OCI-LY7 (cell line): ENCODE measurements at regions not wholly inside any gene's neighbourhood (a gene's known extent, or its start where the extent isn't known, plus 50 kb on each side); places are given as distances from the start of the nearest gene placed in this dataset.

ENCODE experiments used
- BruUV-seq: library from RNA; stranded (reverse); fragments of 400-500 nt; replicated peaks from 2 replicates; lab custom pipeline; 2021; lab: Mats Ljungman, UMichigan
- CTCF ChIA-PET: fragments of 300-600 bp; sonication (Branson Sonifier 250); formaldehyde crosslinking; loops from one replicate; lab custom pipeline; 2022; ENCODE audit warnings: antibody characterized with exemption; ENCODE audit not compliant: unreplicated experiment; lab: Charles Lee
- POLR2A ChIA-PET: fragments of 300-600 bp; sonication (Branson Sonifier 250); formaldehyde crosslinking; loops from one replicate; lab custom pipeline; 2022; ENCODE audit warnings: antibody characterized with exemption; lab: Charles Lee
- DNase-seq: peaks from one replicate; pipeline ENCODE4 v3.0.0-alpha.2; 2015; ENCODE audit warnings: low spot score
- H2AFZ ChIP-seq: fragments of 200-600 bp; sonication (generic), shearing (Covaris generic); 2 replicates; pipeline ENCODE4 v1.6.1; 2014; ENCODE audit warnings: mild to moderate bottlenecking, antibody characterized with exemption, low read length, moderate library complexity
- H3K27ac ChIP-seq: fragments of 200-600 bp; sonication (generic); 2 replicates; pipeline ENCODE4 v1.5.1; 2014; ENCODE audit warnings: mixed run types, low read depth, mild to moderate bottlenecking, moderate library complexity, low read length, inconsistent platforms; ENCODE audit not compliant: poor library complexity, severe bottlenecking
- H3K36me3 ChIP-seq: fragments of 200-600 bp; sonication (generic); 2 replicates; pipeline ENCODE4 v1.6.1; 2014; ENCODE audit warnings: mild to moderate bottlenecking, antibody characterized with exemption, low read length, moderate library complexity, mixed read lengths; ENCODE audit not compliant: insufficient read depth
- H3K4me1 ChIP-seq: fragments of 200-600 bp; sonication (generic); 2 replicates; pipeline ENCODE4 v1.5.1; 2014; ENCODE audit warnings: mild to moderate bottlenecking, low read length; ENCODE audit not compliant: insufficient read depth, poor library complexity, severe bottlenecking
- H3K4me2 ChIP-seq: fragments of 200-600 bp; sonication (generic); 2 replicates; pipeline ENCODE4 v1.6.1; 2014; ENCODE audit warnings: mild to moderate bottlenecking, low read length
- H3K4me3 ChIP-seq: fragments of 200-600 bp; sonication (generic); 2 replicates; pipeline ENCODE4 v1.5.1; 2014; ENCODE audit warnings: mild to moderate bottlenecking, low read depth, low read length; ENCODE audit not compliant: poor library complexity, severe bottlenecking
- H3K79me2 ChIP-seq: fragments of 200-600 bp; sonication (generic); 2 replicates; pipeline ENCODE4 v1.6.1; 2016; ENCODE audit warnings: low read depth, mild to moderate bottlenecking, low read length, moderate library complexity, mixed read lengths; ENCODE audit not compliant: insufficient read depth
- H3K9me2 ChIP-seq: fragments of 200-600 bp; sonication (generic); 2 replicates; pipeline ENCODE4 v1.6.1; 2016; ENCODE audit warnings: mild to moderate bottlenecking, low read length, mixed read lengths; ENCODE audit not compliant: insufficient read depth
- H3K9me3 ChIP-seq: fragments of 200-600 bp; sonication (generic); 2 replicates; pipeline ENCODE4 v1.6.1; 2014; ENCODE audit warnings: mild to moderate bottlenecking, mixed run types, low read length, mixed read lengths
- H4K20me1 ChIP-seq: fragments of 200-600 bp; sonication (generic); 2 replicates; pipeline ENCODE4 v1.6.1; 2014; ENCODE audit warnings: mild to moderate bottlenecking, antibody characterized with exemption, low read length, moderate library complexity, mixed read lengths; ENCODE audit not compliant: insufficient read depth
- EZH2phosphoT487 ChIP-seq: fragments of 200-600 bp; sonication (generic); IDR thresholded peaks from 2 replicates; pipeline ENCODE4 v1.6.1; 2018; ENCODE audit warnings: low read depth, borderline replicate concordance, mild to moderate bottlenecking, mixed run types, antibody characterized with exemption, low read length, moderate library complexity, mixed read lengths
- intact Hi-C: fragments of 100-400 bp; cut with micrococcal nuclease; formaldehyde crosslinking; loops from one replicate; pipeline ENCODE4 v1.10.0; 2022; ENCODE audit not compliant: unreplicated experiment
- TF ChIP-seq, protein P1 (sequence below): fragments of 200-600 bp; sonication (generic); conservative IDR thresholded peaks from 2 replicates; pipeline ENCODE4 v1.5.1; 2014; ENCODE audit warnings: mild to moderate bottlenecking, antibody characterized with exemption, low read length, moderate library complexity, mixed read lengths

DNA sequence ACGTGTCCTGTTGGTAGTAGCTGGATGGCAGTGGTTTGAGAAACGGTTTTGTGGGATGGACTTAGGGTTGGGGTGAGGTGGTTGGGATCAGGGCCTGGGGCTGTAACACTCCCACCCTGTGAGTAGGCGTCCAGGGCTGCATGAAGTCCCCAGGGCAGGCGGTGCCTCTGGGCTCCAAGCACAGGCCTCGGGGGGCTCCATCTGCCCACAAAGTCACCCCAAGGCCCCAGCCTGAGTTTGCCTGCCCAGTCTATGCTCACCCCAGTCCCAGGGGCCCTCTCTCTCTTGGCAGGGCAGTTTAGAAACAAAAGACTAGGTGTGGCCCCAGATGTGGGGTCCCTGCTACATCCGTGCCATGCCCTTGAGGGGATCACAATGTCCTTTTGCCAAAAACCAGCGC is 86.9 kb upstream of the PRR23E start:
- Histone ChIP-seq H3K4me1 (no peaks in the 10 kb centered on the region), H3K27ac (no peak overlapping the region), H3K9me3 (no peaks in the 10 kb centered on the region), H3K4me3 (no peak overlapping the region), H3K79me2 (no peaks in the 10 kb centered on the region), H3K36me3 (no peaks in the 10 kb centered on the region), H2AFZ (no peak overlapping the region), H4K20me1 (no peaks in the 10 kb centered on the region), H3K4me2 (no peak overlapping the region), H3K9me2 (no peaks in the 10 kb centered on the region)
- POLR2A ChIA-PET: no interaction called here
- intact Hi-C loops: no loop called here
- no TSS peak for BruUV-seq
- DNase-seq: no peak
- CTCF ChIA-PET: no interaction called here
- TF ChIP-seq, protein P1, sequence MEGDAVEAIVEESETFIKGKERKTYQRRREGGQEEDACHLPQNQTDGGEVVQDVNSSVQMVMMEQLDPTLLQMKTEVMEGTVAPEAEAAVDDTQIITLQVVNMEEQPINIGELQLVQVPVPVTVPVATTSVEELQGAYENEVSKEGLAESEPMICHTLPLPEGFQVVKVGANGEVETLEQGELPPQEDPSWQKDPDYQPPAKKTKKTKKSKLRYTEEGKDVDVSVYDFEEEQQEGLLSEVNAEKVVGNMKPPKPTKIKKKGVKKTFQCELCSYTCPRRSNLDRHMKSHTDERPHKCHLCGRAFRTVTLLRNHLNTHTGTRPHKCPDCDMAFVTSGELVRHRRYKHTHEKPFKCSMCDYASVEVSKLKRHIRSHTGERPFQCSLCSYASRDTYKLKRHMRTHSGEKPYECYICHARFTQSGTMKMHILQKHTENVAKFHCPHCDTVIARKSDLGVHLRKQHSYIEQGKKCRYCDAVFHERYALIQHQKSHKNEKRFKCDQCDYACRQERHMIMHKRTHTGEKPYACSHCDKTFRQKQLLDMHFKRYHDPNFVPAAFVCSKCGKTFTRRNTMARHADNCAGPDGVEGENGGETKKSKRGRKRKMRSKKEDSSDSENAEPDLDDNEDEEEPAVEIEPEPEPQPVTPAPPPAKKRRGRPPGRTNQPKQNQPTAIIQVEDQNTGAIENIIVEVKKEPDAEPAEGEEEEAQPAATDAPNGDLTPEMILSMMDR: no peak
- TF ChIP-seq EZH2phosphoT487: no peak

DNA sequence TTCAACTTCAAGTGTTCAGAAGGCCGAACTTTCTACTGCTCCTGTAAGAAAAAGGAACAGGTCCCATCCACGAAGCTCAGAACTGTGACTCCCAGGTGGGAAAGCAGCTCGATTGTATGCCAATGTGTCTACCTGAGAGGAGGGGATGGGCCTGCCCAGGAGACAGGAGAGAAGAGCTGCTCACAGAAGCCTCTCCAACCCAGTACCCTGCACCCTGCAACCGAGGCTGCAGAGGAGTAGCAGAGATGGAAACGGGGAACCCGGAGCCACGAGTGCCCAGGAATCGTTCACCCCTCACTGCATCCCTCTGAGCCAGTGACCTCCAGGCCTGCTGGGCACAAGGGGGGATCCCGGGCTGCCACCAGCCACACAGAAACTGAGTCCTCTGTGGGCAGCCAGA is 86.5 kb upstream of the PRR23E start:
- H3K4me2 ChIP-seq: no peak overlapping the region
- POLR2A ChIA-PET: no interaction called here

DNA sequence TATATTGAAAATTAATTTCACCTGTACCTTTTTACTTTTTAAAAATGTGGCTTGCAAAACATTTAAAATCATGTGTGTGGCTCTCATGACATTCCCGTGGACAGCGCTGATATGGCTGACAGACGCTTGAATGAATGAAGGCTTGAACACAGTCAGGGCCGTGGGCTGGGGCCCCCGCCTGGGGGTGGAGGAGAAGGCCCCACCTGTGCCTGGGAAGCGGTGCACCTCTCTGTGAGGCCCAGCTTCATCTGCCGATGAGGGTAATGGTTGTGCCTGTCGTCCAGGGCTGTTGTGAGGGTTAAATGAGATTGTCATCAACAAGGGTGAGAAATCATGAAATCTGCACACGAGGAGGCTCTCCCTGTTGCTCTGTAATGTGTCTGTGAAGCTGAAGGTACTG is 85.9 kb upstream of the PRR23E start:
- intact Hi-C loops: no loop called here
- TF ChIP-seq, protein P1: no peak
- no peak for TF ChIP-seq EZH2phosphoT487
- Histone ChIP-seq H4K20me1 (no peaks in the 10 kb centered on the region), H3K36me3 (no peaks in the 10 kb centered on the region), H3K27ac (no peak overlapping the region), H3K9me3 (peaks cover 5% of the 10 kb centered on the region; the same call in 1 of the 2 replicates), H3K9me2 (no peaks in the 10 kb centered on the region), H3K4me3 (no peak overlapping the region), H3K79me2 (no peaks in the 10 kb centered on the region), H3K4me1 (no peaks in the 10 kb centered on the region), H3K4me2 (no peak overlapping the region), H2AFZ (no peak overlapping the region)
- DNase-seq: no peak
- ChIA-PET POLR2A (no interaction called here), CTCF (no interaction called here)
- BruUV-seq: no TSS peak

More for the DNA sequence above, 86.5 kb upstream of the PRR23E start:
- no peak overlapping the region for H3K27ac ChIP-seq
- no peaks in the 10 kb centered on the region for H3K36me3 ChIP-seq
- H3K9me3 ChIP-seq: no peaks in the 10 kb centered on the region
- BruUV-seq: no TSS peak
- no peaks in the 10 kb centered on the region for H3K9me2 ChIP-seq
- H4K20me1 ChIP-seq: no peaks in the 10 kb centered on the region
- intact Hi-C loops: no loop called here
- H2AFZ ChIP-seq: no peak overlapping the region
- TF ChIP-seq EZH2phosphoT487: no peak
- TF ChIP-seq, protein P1: no peak
- H3K79me2 ChIP-seq: no peaks in the 10 kb centered on the region
- CTCF ChIA-PET: no interaction called here
- no peaks in the 10 kb centered on the region for H3K4me1 ChIP-seq
- no peak for DNase-seq
- H3K4me3 ChIP-seq: no peak overlapping the region
